NCI-H226 (cell line): ENCODE measurements at regions not wholly inside any gene's neighbourhood (a gene's known extent, or its start where the extent isn't known, plus 50 kb on each side); places are given as distances from the start of the nearest gene placed in this dataset.
"Not testable (repeated sequence)": the region's sequence is repeated elsewhere in the genome, so short reads cannot be mapped to it uniquely, and the experiment has no call there.

Source experiments
- DNase-seq: peaks from one replicate; pipeline ENCODE4 v3.0.0-alpha.2; 2015

DNA sequence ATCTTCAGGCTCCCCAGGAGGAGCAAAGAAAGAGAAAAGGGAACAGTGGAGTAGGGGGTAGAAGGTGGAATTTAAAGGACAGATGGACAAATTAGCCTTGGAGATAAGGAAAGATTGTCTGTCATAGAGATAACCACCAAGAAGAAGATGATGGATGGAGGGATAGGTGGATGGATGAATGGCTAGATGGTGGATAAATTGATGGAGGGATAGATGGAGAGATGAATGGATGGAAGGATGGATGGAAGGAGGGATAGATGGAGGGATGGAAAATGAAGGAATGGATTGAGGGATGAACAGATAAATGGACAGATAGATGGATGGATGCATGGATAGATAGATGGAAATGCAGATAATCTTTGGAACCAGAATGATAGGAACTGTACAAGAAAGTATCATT is 102.8 kb downstream of the TNFAIP3 start:
- DNase-seq, result no peak

- DNase-seq, result no peak
Measured at GRCh38 chr6:137970368-137970767, 103.3 kb downstream of the TNFAIP3 start.

DNA sequence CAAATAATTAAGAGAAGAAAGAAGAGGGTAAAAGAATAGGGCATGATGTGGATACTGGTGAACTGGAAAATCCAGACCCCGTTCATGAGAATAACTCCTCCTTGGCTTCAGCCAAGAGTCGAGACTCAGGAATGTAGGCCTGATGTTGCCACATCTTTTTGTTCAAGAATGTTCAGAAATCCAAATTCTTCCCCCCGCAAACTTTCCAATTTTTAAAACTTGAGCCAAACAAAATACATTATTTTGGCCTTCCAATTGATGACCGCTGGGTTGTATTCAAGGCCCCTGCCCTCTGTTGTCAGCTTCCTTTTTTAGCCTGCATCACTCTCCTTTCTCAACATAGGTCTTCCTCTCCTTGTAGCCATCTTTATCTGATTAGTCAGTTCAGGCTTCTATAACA is 106.1 kb downstream of the TNFAIP3 start:
- DNase-seq, result no peak

DNA sequence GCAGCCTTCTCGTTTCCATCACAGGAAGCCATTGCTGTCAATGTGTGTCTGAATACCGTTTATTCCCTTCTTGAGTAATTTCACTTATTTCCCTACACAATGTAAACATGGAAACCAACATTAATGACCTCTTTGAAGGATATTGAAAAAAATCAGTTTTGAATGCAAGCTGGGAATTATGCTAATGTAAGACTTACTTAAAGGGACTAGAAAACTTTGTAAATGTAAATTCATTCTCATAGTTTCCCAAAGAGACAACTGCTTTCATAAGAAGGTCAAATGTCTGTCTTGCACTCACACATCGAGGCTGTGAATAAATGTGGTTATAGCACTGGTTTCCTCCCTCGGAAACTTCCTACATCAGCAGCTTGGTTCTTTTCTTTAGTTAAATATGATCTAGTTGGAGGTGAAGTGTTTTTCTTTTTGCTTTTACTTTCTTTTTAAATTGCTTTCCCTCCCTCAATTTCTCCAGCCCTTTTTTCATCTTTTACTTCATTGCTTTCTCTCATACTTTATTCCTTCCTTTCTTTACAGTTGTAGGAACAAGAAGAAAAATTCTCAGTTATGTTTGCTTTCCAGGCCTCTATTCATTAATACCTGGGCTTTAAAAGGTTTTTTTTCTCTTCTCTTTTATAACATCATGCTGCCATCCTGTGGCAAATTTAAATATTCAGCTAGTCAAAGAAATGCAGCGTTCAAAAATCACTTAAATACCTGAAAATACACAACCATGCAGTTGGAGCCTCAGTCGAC is 108.3 kb downstream of the TNFAIP3 start:
- DNase-seq, result no peak

- DNase-seq, result no peak
Measured at GRCh38 chr6:137976430-137976829, 109.4 kb downstream of the TNFAIP3 start.

DNA sequence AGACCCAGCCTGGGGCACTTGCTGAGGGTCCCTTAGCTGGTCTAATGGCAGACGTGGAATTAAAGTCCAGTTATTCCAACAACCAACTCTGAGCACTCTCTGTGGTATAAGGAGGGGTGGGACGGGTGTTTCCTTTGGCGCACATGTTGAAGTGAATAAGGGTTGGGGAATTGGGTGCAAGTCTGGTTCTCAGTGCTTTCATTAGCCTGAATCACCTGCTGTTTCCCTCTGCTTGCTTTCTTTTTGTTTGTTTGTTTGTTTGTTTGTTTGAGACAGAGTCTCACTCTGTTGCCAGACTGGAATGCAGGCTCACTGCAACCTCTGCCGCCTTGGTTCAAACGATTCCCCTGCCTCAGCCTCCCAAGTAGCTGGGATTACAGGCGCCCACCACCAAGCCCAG is 110.1 kb downstream of the TNFAIP3 start:
- no peak for DNase-seq

DNA sequence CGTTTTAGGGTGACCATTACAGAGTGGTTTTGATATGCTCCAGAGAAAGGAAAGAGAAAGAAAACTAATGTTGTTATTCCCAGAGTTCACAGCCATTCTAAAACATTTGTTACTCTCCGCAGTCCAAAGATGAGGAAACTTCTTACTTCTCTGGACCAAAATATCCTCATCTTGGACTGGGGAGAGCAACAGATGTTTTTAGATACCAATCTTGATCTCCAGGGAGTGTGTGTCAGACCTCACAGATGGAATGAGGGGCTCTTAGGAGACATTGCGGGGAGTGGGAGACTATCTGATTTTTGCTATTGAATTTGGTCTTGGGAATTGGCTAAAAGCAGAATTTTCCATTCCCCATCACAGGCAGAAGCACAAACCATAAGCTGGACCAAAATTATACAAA is 110.8 kb downstream of the TNFAIP3 start:
- DNase-seq, result no peak

- no peak for DNase-seq
Measured at GRCh38 chr6:137978252-137978896, 111.3 kb downstream of the TNFAIP3 start.

- not testable (repeated sequence) for DNase-seq
Measured at GRCh38 chr6:137979263-137979662, 112.2 kb downstream of the TNFAIP3 start.

DNA sequence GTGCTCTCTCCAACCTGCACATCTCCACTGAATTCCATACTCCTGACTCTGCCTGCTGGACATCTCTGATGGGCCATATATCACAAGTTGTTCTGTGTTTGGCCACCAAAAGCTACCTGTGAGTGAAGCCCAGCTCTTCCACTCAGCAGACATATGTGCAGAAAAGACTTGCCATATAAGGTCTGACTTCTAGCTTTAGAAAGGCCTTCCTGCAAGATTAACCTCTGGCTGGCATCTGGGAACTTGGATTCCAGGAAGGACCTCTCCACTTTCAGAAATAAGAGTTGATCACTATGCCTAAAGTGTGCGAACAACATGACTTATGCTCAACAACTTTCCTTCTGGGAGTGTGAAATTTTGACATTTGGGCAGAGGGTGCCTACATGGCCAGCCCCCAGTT is 113.7 kb downstream of the TNFAIP3 start:
- DNase-seq, result no peak

DNA sequence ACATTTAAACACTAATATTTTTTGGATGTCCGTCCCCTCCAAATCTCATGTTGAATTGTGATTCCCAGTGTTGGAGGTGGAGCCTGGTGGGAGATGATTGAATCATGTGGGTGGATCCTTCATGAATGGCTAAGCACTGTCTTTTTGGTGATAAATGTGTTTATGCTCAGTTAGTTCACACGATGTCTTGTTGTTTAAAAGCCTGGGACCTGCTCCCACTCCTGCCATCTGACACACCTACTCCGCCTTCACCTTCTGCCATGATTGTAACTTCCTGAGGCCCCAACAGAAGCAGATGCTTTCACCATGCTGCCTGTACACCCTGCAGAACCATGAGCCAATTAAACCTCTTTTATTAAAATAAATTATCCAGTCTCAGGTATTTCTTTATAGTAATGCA is 114.7 kb downstream of the TNFAIP3 start:
- no peak for DNase-seq

GRCh38 chr6:137982418-137983189 is 115.5 kb downstream of the TNFAIP3 start:
- no peak for DNase-seq

DNA sequence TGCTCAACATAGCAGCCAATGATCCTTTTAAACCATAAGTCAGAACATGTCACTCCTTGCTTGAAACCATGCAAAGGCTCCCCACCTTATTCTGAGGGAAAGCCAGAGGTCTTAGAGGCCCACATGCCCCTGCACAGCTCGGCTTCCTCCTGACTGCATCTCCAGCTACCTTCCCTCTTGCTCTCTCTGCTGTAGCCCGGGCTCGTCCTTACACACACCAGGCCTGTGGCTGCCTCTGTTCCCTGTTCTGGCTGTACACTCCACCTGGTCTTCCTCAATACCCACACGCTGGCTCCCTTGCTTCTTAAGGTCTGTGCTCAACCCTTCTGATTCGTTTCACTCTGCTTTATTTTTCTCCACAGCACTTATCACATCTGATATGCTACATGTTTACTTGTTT is 116.2 kb downstream of the TNFAIP3 start:
- DNase-seq, result no peak

DNA sequence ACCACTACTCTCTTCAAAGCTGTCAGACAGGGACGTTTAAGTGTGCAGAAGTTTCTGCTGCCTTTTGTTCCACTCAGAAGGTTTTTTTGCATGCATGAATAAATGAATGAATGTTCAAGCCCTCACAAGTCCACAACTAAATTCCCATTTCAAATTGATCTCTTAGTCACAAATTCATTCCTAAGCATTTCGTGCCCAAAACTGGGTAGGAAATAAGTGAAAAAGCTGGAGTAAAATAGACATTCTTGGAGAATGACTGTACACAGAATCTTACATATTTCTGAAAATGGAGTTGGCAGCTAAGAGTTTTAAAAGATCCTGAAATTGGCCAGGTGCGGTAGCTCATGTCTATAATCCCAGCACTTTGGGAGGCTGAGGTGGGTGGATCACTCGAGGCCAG is 117.6 kb downstream of the PERP start:
- DNase-seq, result no peak

DNA sequence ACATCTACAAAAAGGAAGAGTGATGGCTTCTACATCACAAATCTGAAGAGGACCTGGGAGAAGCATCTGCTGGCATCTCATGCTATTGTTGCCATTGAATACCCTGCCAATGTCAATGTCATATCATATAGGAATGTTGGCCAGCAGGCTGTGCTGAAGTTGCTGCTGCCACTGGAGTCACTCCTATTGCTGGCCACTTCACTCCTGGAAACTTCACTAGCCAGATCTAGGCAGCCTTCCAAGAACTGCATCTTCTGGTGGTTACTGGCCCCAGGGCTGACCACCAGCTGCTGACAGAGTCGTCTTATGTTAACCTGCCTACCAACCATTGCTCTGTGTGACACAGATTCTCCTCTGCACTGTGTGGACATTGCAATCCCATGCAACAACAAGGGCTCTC is 111.8 kb downstream of the PERP start:
- DNase-seq, result no peak

- DNase-seq, result no peak
Measured at GRCh38 chr6:137998461-137999019, 108.7 kb downstream of the PERP start.

- DNase-seq, result no peak
Measured at GRCh38 chr6:137999815-138000214, 107.4 kb downstream of the PERP start.

- no peak for DNase-seq
Measured at GRCh38 chr6:138000941-138001340, 106.3 kb downstream of the PERP start.

DNA sequence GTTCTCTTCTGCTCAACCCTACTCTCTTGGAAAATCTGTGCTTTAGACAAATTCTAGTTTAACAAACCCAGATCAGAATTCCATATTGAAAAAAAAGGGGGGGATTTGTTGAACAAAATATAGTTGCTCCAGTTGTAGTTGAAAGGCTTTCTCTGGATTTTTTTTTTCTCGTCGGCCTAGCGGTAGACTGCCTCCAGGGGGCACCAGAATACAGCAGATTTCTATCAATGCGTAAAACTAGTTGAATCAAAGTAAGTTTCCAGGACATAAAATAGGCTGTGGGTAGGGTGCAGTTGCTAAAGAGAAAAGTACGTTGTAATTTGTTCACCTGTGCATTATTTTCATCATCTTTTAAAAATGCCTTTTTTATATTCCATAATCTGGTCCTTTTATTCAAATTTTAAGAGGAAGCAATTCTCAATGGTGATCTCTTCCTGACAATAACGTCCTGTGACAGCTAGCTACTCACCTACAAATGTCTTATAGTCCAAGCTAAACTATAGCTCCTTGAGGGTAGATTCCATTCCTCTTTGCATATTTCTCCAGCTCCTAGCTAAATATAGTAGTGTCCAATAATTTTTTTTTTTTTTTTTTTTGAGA is 105.4 kb downstream of the PERP start:
- no peak for DNase-seq

DNA sequence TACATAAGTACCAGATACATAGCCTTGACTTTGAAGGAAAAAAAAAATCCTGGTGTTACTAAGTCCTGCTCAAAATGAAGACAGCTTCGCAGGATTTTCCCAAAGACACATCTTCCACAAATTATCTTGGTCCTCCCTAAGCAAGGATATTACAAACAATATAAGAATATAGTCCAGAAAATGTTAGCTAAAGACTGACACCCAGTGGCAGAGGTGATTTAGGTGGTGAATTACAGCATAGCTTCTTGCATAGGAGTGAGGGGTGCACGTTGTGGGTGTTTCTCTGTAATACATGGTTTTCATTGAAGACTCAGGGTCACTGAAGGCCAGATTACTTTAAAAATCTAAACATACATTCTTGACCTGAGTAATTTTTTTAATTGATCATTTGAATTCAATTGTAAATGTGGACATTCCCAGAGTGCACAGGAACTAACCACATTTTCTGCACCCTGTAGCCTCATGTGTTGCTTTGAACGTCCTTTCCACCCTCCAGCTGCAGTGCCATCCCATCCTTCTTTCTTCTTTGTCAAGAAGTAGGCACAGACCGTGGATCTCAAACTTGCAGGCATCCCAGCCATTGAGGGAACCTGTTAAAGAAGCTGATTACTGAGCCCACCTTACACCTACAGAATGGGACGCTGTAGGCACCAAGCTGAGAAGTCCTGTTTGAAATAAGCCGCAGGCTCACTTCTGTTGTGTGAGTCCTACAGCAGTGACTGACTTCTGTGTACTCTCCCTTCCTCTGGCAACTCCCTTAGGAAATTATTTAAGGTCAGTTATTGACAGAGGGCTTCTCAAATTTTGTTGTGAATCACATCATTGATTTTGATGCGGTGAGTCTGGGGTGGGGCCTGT is 102.6 kb downstream of the PERP start:
- DNase-seq, result no peak

DNA sequence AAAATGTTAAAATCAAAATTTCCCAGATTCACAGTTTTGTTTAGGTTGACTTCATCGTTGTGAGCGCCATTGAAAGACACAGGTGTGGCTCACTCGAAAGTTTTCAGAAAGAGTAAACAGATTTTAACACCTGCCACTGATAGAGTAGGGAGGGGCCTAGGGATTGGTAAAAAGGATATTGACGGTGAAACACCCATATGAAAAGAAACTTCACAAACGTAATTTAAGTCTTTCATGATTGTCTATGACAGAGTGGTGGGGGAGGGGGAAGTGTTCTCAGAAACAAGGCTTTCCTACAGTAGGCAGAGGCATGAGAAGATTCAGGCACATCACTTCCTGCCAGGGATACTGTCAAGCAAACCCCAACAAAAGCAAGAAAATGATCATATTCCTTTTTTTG is 101.4 kb downstream of the PERP start:
- DNase-seq, result no peak

GRCh38 chr6:138007014-138007472 is 100.2 kb downstream of the PERP start:
- peak; percentile 53 for DNase-seq
